ENCODE measurements at regions not wholly inside any gene's neighbourhood (a gene's known extent, or its start where the extent isn't known, plus 50 kb on each side); places are given as distances from the start of the nearest gene placed in this dataset.

DNA sequence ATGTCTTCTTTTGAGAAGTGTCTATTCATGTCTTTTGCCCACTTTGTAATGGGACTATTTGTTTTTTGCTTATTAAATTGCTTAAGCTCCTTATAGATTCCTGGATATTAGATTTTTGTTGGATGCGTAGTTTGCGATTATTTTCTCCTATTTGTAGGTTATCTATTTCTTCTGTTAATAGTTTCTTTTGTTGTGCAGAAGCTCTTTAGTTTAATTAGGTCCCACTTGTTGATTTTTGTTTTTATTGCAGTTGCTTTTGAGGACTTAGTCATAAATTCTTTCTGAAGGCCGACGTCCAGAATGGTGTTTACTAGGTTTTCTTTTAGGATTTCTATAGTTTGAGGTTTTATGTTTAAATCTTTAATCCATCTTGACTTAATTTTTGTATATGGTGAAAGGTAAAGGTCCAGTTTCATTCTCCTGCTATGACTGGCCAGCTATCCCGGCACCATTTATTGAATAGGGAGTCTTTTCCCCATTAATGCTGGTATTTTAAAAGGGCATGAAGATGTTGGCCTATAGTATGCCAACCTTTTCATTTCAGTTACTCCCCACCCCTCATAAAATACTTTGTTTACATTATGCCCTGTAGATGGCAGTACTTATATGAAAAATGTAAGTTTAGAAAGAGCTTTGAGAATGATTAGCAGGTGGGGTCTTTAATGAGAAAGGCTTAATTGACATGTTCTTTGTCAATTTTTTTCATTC is 62.9 kb upstream of the PSMA6 start:
- intact Hi-C loops (cut with DNase I): no loop called here
- Histone ChIP-seq H3K4me1 (peaks cover 0 to 50% of the 10 kb centered on the region in 2 donors), H3K27me3 (no peaks in the 10 kb centered on the region), H3K36me3 (no peaks in the 10 kb centered on the region), H3K9me3 (no peaks in the 10 kb centered on the region), H3K27ac (no peak overlapping the region), H3K4me3 (no peak overlapping the region)
- TF ChIP-seq, protein P1, sequence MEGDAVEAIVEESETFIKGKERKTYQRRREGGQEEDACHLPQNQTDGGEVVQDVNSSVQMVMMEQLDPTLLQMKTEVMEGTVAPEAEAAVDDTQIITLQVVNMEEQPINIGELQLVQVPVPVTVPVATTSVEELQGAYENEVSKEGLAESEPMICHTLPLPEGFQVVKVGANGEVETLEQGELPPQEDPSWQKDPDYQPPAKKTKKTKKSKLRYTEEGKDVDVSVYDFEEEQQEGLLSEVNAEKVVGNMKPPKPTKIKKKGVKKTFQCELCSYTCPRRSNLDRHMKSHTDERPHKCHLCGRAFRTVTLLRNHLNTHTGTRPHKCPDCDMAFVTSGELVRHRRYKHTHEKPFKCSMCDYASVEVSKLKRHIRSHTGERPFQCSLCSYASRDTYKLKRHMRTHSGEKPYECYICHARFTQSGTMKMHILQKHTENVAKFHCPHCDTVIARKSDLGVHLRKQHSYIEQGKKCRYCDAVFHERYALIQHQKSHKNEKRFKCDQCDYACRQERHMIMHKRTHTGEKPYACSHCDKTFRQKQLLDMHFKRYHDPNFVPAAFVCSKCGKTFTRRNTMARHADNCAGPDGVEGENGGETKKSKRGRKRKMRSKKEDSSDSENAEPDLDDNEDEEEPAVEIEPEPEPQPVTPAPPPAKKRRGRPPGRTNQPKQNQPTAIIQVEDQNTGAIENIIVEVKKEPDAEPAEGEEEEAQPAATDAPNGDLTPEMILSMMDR (IDR thresholded peaks at IDR 0.05): peak; percentile 12 to 16
- DNase-seq (no peak), ATAC-seq (peak; percentile 36)

DNA sequence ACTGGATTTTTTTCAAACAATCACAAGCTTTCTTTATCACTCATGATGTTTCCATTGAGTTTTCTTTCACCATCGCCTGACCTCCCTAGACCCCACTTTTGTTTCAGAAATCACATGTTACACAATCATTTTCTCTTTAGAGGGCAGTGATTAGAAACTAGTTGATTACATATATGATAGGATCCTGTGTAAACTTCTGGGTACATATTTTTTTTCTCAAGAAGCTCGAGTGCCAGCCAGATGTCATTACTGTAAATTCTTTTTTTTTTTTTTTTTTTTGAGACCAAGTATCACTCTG is 62.4 kb upstream of the PSMA6 start:
- DNase-seq: no peak
- H3K9me3 ChIP-seq: no peaks in the 10 kb centered on the region
- ATAC-seq: no peak

DNA sequence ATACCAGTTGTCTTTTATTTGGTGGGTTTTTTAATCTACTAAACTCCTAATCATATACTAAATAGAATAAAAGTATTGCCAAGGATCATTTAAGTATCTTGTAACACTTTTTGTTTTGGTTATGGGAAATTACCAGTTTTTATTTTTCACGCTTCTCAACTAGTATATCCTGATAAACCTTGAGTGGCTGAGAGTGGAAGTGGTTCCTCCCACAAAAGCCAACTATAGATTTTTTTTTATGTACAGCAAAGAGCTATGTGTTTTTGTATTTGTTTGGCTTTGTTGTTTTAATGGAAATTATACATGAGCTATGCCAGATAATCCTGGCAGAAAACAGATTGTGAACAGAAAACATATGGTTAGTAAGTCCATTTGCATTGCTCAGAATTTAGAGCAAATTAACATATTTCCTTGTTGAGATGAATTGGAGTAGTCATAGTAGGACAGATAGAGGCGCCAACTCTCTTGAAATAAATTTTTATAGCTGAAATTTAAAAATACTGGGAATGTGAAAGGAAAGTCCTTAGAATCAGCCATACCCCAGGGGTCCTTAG is 60.9 kb upstream of the PSMA6 start:
- no peak overlapping the region for H3K4me3 ChIP-seq
- intact Hi-C loops (cut with DNase I): no loop called here
- peaks cover 0 to 53% of the 10 kb centered on the region in 2 donors for H3K4me1 ChIP-seq
- no peaks in the 10 kb centered on the region for H3K9me3 ChIP-seq
- no peak overlapping the region for H3K27ac ChIP-seq
- H3K36me3 ChIP-seq: no peaks in the 10 kb centered on the region
- DNase-seq (peak in 2 of 4 donors; percentile 36 to 48), ATAC-seq (no peak)
- no peaks in the 10 kb centered on the region for H3K27me3 ChIP-seq
- TF ChIP-seq, protein P1 (IDR thresholded peaks at IDR 0.05): no peak

More for the DNA sequence above, 62.4 kb upstream of the PSMA6 start:
- TF ChIP-seq, protein P1 (IDR thresholded peaks at IDR 0.05): peak in 1 of 2 donors; percentile 2
- intact Hi-C loops (cut with DNase I): no loop called here
- Histone ChIP-seq H3K36me3 (no peaks in the 10 kb centered on the region), H3K27me3 (no peaks in the 10 kb centered on the region), H3K27ac (no peak overlapping the region), H3K4me1 (peaks cover 0 to 53% of the 10 kb centered on the region in 2 donors), H3K4me3 (no peak overlapping the region)

DNA sequence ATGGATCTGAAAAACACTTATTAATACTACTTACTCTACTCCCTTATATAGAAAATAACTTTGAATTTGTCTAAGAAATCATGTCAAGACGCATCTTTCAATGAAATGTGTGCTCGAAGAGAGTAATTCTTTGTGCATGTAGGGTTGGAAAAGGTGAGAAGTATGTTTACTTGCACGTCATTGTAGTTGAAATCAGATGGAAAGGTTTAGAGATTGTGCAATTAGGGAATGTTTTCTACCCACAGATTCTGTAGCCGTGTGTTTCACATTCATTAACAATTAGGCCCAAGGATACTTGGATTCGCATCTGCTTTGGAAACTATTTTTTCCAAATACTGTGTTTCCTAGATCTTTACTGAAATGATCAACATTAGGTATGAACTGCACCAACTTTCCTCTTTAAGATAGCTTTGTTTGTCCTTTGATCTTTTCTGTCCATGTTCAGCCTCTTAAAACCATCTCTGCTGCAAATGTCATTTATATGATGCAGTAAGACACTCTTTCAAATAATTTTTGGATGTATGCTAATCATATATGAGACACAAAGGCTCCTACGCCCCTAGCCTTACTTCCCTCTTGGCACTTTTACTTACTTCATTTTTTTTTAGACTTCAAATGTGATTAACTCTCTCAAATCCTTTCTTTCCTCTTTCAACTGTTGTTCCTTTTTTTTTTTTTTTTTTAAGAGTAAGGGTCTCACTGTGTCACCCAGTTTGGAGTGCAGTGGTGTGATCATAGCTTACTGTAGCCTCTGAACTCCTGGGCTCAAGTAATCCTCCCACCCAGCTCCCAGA is 58.0 kb upstream of the PSMA6 start:
- TF ChIP-seq, protein P1 (IDR thresholded peaks at IDR 0.05): no peak

DNA sequence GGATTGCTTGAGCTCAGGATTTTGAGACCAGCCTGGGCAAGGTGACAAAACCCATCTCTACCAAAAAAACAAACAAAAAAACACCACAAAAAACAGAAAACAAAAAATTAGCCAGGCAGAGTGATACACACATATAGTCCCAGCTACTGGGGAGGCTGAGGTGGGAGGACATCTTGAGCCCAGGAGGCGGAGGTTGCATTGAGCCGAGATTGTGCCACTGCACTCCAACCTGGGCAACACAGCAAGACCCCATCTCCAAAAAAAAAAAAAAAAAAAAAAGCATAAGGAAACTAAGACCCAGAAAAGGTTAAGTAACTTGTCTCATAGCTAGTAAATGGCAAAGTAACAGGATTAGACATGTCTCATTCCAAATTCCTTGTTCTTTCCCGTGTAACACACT is 56.3 kb upstream of the PSMA6 start:
- H3K4me3 ChIP-seq: no peak overlapping the region
- no peaks in the 10 kb centered on the region for H3K36me3 ChIP-seq
- TF ChIP-seq, protein P1 (IDR thresholded peaks at IDR 0.05): no peak
- DNase-seq (no peak), ATAC-seq (no peak)
- peaks cover 0 to 40% of the 10 kb centered on the region in 2 donors for H3K4me1 ChIP-seq
- H3K9me3 ChIP-seq: no peaks in the 10 kb centered on the region
- intact Hi-C loops (cut with DNase I): no loop called here
- H3K27ac ChIP-seq: no peak overlapping the region
- no peaks in the 10 kb centered on the region for H3K27me3 ChIP-seq

More for the DNA sequence above, 58.0 kb upstream of the PSMA6 start:
- Histone ChIP-seq H3K4me1 (peaks cover 0 to 53% of the 10 kb centered on the region in 2 donors), H3K4me3 (no peak overlapping the region), H3K36me3 (no peaks in the 10 kb centered on the region), H3K9me3 (no peaks in the 10 kb centered on the region), H3K27me3 (no peaks in the 10 kb centered on the region), H3K27ac (peak overlapping the region in 1 of 2 donors; percentile 53)
- ATAC-seq (peak; percentile 72), DNase-seq (no peak)
- intact Hi-C loops (cut with DNase I): no loop called here
